PC-9 (cell line): ENCODE measurements at regions not wholly inside any gene's neighbourhood (a gene's known extent, or its start where the extent isn't known, plus 50 kb on each side); places are given as distances from the start of the nearest gene placed in this dataset.

Experiments
- CTCF ChIP-seq: fragments of 200-600 bp; sonication (generic); conservative IDR thresholded peaks from 2 replicates; pipeline ENCODE4 v1.6.1; 2017; ENCODE audit warnings: mixed run types, antibody characterized with exemption, mild to moderate bottlenecking, moderate library complexity
- EZH2 ChIP-seq: fragments of 200-600 bp; sonication (generic); IDR thresholded peaks from 2 replicates; pipeline ENCODE4 v1.8.0; 2017; ENCODE audit warnings: antibody characterized with exemption, low read depth

- TF ChIP-seq CTCF (no peak), EZH2 (no peak)
Measured at GRCh38 chr1:83725735-83726360, 273.1 kb downstream of the TTLL7 start.
